ENCODE measurements at regions not wholly inside any gene's neighbourhood (a gene's known extent, or its start where the extent isn't known, plus 50 kb on each side); places are given as distances from the start of the nearest gene placed in this dataset.

GRCh38 chr12:3987571-3987970 lies 114.4 kb upstream of the PARP11 start:
- DNase-seq, result no peak

DNA sequence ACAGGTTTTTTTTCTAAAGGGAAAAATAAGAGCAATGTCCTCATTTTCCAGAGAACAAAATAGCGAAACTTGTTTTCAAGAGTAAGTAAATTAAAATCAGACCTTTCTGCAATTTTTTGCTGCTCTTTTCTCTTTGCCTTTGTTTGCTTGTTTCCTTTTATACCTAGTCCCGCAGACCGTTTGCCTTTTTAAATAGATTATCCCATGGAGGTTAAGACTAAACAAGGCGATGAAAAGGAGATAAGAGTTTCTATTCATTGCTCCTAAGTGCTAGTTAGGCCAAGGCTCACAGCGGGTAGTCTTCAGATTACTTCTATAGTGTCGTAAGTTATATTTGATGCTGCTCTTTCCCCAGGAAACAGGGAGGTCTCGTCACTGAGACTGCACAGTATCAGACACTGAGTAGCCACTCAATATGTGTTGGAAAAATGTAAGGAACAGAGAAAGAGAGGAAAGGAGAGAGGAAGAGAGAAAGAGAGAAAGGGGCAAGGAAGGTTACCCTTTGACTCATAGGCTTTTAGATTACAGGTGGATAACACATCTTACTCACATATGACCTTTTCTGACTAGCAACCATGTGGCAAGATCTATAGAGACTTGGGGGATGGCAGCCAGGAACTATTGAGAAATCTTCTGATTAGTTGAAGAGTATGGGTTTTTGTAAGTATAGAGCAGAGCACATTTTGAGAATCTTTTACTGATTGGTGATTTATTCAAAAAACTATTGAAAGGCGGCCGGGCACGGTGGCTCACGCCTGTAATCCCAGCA lies 107.5 kb upstream of the PARP11 start:
- no peak for DNase-seq

- DNase-seq, result no peak
Measured at GRCh38 chr12:3977621-3978020, 104.4 kb upstream of the PARP11 start.

GRCh38 chr12:3976351-3976938 lies 103.2 kb upstream of the PARP11 start:
- no peak for DNase-seq

DNA sequence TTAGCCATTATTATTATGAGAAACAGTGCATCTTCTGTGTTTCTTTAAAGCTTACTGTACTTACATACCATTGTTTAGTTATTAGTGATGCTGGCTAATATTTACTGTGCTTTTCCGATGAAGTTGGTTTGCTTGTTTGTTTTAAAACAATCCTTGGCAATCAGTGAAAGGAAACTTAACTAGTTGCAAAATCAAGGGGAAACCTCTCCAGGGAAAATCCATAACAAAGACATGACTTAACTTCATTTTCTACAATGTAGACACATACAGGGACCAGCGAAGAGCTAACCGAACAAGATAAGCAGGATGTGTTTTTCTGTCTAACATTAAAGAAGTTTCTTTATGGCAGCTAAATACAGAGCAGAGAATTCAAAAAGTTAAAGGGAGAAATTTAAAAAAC lies 102.5 kb upstream of the PARP11 start:
- no peak for DNase-seq

DNA sequence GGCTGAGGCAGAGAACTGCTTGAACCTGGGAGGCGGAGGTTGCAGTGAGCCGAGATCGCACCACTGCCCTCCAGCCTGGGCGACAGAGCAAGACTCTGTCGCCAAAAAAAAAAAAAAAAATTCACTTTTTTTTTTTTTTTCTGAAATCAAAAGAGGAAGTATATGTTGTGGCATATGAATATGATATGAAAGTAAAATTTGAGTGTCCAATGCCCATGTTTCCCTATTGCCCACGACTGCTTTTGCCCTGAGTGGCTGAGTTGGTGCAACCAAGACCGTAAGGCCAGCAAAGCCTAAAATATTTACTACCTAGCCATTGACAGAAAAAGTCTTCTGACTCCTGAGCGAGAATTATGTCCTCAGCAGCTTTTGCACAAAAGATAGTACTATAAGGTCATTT lies 101.7 kb upstream of the PARP11 start:
- DNase-seq, result no peak

- DNase-seq, result no peak
Measured at GRCh38 chr12:3973973-3974644, 100.9 kb upstream of the PARP11 start.

DNA sequence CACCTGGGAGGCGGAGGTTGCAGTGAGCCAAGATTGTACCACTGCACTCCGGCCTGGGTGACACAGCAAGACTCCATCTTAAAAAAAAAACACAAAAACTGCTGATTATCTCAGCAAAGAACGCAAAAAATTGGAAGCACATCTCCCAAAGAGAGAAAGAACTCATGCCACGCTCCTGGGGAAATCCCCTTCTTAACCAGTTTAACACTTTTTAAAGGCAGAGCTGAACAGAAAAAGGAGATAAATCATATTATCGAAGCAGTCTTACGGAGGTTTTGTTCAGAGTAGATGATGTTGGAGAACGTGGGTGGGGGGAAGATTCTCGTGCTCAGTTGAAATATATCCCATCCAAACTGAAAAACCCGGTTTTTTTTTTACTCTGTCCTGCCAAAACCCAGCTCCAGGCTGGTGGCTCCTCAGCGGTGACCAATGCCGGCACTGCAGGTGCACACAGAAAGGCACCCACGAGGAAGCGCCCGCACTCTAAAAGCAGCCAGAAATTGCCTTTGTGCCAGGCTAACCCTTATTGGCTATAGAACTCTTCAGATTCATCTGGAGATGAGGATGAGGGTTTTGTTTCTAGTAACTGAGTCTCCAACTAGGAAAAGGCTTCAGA lies 100.2 kb upstream of the PARP11 start:
- DNase-seq, result no peak

DNA sequence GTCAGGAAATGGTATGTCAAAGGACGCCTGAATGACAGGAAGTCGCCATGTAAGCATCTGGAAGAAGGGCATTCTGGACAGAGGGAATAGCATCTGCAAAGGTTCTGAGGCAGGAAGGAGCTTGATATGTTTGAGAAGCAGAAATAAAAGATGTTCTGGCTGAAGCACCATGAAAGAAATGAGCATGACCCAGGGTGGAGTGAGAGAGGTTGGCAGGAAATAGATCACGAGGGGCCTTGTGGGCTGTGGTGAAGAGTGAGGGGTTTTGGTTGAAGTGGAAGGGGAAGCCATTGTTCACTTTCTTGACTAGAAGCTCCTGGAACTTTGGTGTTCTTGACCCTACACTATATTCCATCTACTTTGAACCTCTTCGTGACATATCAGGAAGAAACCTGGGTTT lies 99.4 kb upstream of the PARP11 start:
- no peak for DNase-seq

DNA sequence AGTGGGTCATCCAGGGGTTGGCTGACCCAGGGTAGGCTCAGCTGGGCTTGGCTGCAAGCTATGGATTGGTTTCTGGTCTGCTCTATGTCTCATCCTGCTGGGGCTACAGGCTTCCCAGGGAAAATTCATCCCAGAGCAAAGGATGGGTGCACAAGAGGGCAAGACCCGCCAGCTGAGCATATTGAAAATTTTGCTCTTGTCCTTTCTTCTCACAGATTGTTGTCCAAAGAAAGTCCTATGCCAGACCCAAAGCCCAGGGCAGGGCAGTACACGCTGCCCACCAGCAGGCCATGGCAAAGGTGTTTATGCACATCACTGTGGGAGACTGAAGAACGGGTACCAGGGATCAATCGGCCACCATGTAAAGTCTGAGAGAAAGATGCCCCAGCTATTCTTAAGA lies 95.3 kb upstream of the PARP11 start:
- no peak for DNase-seq

- DNase-seq, result no peak
Measured at GRCh38 chr12:3967556-3968160, 94.5 kb upstream of the PARP11 start.

DNA sequence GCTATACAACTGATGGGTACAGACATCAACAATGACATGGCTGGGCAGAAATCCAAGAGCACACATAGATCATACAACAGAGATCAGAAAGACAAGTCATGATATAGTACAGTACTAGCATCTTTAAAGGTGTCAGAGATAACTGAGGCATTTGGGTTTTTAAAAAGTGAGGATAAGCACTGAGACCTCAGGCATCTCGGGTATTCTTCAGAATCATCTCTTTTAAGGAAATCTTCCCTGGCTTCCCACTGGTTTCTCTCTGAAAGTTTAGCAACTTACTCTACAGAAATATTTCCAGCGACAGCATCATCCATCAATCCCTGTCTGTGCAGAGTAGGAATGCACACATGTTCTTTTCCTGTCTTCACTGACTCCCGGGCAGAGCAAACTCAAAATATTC lies 93.2 kb upstream of the PARP11 start:
- DNase-seq, result no peak

GRCh38 chr12:3965046-3965445 lies 91.8 kb upstream of the PARP11 start:
- DNase-seq, result no peak

GRCh38 chr12:3964439-3964838 lies 91.2 kb upstream of the PARP11 start:
- no peak for DNase-seq

- no peak for DNase-seq
Measured at GRCh38 chr12:3962631-3963483, 89.7 kb upstream of the PARP11 start.

DNA sequence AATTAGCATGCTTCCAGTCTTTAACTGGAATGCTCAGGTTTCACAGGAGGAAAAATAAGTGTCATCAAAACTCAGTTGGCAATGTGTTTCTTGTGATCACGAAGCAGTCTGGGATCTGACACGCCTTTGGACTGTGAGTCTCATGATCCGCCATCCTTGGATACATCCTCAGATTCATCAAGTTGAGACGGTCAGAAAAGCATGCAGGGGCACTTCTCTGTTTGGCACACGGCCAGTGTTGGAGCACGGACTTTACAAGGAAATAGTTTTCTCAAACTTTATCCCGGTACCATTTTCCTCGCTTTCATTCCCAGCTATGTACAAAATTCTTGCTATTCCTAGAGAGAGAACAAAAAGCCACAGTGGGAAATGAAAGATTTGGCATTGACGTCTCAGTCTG lies 88.4 kb upstream of the PARP11 start:
- DNase-seq, result no peak

DNA sequence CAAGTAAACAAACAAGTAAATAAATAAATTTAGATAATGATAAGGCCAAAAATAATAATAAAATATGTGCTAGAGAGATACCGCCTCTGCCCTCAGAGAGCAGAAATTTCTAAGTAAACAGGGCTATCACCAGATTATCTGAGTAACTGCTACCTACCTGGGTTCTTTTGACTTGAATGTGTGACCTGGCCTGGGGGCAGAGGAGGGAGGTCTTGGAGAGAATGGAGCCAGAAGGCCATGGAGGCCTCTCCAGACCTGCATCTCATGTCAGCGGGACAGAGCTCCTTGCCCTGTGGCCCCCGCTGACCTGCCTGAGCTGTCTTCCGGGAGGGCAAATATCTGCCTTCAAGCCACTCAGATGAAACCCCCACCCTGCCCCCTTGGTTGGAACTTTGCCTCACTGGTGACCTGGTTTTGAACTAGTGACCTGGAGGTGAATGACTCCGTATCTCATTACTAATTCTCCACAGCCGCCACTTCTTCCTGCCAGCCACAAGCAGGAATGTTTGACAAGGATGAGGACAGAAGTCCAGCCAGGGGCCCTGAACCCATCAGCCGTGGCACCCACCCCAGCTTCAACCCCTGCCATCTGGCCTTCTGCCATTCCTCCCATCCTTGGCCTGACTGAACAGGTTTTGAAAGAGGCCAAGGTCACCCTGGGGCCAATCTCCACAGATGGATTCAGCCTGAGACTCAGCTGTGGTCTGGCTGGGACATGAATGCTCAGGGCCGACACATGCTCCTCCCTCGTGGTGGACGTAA lies 86.8 kb upstream of the PARP11 start:
- DNase-seq, result no peak

GRCh38 chr12:3958534-3958933 lies 85.3 kb upstream of the PARP11 start:
- no peak for DNase-seq

- no peak for DNase-seq
Measured at GRCh38 chr12:3951380-3952135, 78.4 kb upstream of the PARP11 start.

- DNase-seq, result no peak
Measured at GRCh38 chr12:3950714-3951320, 77.6 kb upstream of the PARP11 start.

DNA sequence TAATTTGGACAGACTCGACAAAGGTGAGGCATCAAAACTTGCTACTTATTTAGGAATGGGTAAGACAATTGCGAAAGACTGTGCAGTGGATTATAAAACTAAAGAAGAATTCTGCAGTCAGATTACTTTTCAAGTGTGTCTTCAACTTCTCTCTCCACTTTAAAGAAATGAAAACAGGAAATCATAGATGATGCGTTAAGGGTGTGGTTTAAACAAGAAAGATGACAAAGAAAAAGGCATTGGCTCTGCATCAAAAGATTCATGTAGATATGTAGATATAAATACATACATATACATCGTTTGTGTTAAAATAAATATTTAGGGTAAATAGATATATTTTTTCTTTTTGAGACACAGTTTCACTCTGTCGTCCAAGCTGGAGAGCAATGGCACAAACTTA lies 74.6 kb upstream of the PARP11 start:
- DNase-seq, result no peak

Data from NK-92 treated with Interleukin-12 subunit alpha and Interleukin-12 subunit beta, amount 100 ng/mL, for 24 hours (cell line).